Endodermal cell (in vitro differentiated cells): ENCODE measurements at regions not wholly inside any gene's neighbourhood (a gene's known extent, or its start where the extent isn't known, plus 50 kb on each side); places are given as distances from the start of the nearest gene placed in this dataset.
A peak's percentile ranks its signal among the peaks of the same experiment; 100 is the strongest.

Source experiments
- DNase-seq: peaks from one replicate; pipeline ENCODE4 v3.0.0-alpha.2; 2017
- H3K27ac ChIP-seq: 2 replicates; pipeline ENCODE4 v1.5.1; 2013; ENCODE audit warnings: mild to moderate bottlenecking, low read depth, low read length, moderate library complexity
- H3K27me3 ChIP-seq: 2 replicates; pipeline ENCODE4 v1.6.1; 2013; ENCODE audit warnings: mild to moderate bottlenecking, low read length, moderate library complexity; ENCODE audit not compliant: insufficient read depth, control insufficient read depth, poor library complexity, severe bottlenecking
- H3K36me3 ChIP-seq: 2 replicates; pipeline ENCODE4 v1.7.0; 2013; ENCODE audit warnings: mild to moderate bottlenecking, low read length, moderate library complexity; ENCODE audit not compliant: control insufficient read depth, insufficient read depth
- H3K4me1 ChIP-seq: one replicate; pipeline ENCODE4 v1.7.0; 2013; ENCODE audit warnings: low read length; ENCODE audit not compliant: control insufficient read depth, insufficient read depth
- H3K4me3 ChIP-seq: 2 replicates; pipeline ENCODE4 v1.5.1; 2013; ENCODE audit warnings: mild to moderate bottlenecking, low read length, moderate library complexity
- H3K9ac ChIP-seq: 2 replicates; pipeline ENCODE4 v1.6.1; 2013; ENCODE audit warnings: mild to moderate bottlenecking, low read length, moderate library complexity; ENCODE audit not compliant: poor library complexity, severe bottlenecking; ENCODE audit errors: extremely low read depth
- H3K9me3 ChIP-seq: 2 replicates; pipeline ENCODE4 v1.6.1; 2013; ENCODE audit warnings: mild to moderate bottlenecking, low read length, moderate library complexity; ENCODE audit not compliant: control insufficient read depth
- H3K27ac Mint-ChIP-seq: 2 replicates; pipeline ENCODE4 v1.8.0; 2020; ENCODE audit warnings: mixed read lengths
- H3K27me3 Mint-ChIP-seq: 2 replicates; pipeline ENCODE4 v1.8.0; 2021; ENCODE audit warnings: mild to moderate bottlenecking, mixed read lengths; ENCODE audit not compliant: insufficient read depth
- H3K36me3 Mint-ChIP-seq: 2 replicates; pipeline ENCODE4 v1.8.0; 2020; ENCODE audit warnings: low read depth, mixed read lengths
- H3K4me1 Mint-ChIP-seq: 2 replicates; pipeline ENCODE4 v1.8.0; 2020; ENCODE audit warnings: mixed read lengths
- H3K4me3 Mint-ChIP-seq: 2 replicates; pipeline ENCODE4 v1.8.0; 2020; ENCODE audit warnings: mild to moderate bottlenecking, moderate library complexity, mixed read lengths
- H3K9me3 Mint-ChIP-seq: 2 replicates; pipeline ENCODE4 v1.8.0; 2020; ENCODE audit warnings: mild to moderate bottlenecking, mixed read lengths
- CTCF ChIP-seq: fragments of 200-600 bp; sonication (generic); conservative IDR thresholded peaks from 2 replicates; pipeline ENCODE4 v1.5.0; 2021; ENCODE audit warnings: antibody characterized with exemption, mild to moderate bottlenecking
- WGBS, 2 experiments: methylation state at CpG; one replicate each; pipeline versions ENCODE4 v1.1.5 to v1.1.7; 2013; ENCODE audit warnings: missing lambda C conversion rate in 2 of 2, mixed read lengths in 1 of 2; ENCODE audit not compliant: insufficient coverage in 1 of 2, insufficient read length in 1 of 2; 5-methylcytosine and 5-hydroxymethylcytosine counted together

DNA sequence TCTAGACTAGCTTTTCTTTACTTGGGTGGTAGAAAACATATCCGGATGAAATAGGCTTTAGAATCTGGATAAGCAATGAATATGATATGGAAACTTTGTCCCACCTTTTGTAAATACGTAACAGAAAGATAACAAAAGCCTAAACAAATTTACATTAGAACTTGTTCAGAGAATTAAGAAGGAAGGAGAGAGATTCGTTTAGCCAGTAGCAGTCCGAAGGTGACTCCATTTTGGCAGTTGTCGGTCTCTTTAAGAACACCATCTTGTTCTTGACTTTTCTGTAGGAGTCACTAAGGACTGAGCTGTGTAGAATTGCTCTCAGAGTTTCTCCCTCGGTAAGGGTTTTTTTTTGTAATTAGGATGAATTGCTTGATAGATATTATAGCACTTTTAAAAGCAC is 475.1 kb downstream of the PCNX1 start:
- H3K27me3 Mint-ChIP-seq = no peaks in the 10 kb centered on the region
- H3K4me3 Mint-ChIP-seq = no peak overlapping the region
- no peaks in the 10 kb centered on the region for H3K36me3 ChIP-seq
- H3K9me3 ChIP-seq = peaks cover 29% of the 10 kb centered on the region
- no peak overlapping the region for H3K27ac Mint-ChIP-seq
- no peak overlapping the region for H3K4me3 ChIP-seq
- WGBS, 2 experiments = 91 to 100% methylated on average over 3 to 6 of the region's 6 CpGs
- no peak for TF ChIP-seq CTCF
- H3K4me1 ChIP-seq = peaks cover 9% of the 10 kb centered on the region
- peaks cover 38% of the 10 kb centered on the region for H3K4me1 Mint-ChIP-seq
- no peak for DNase-seq
- H3K36me3 Mint-ChIP-seq = peaks cover 27% of the 10 kb centered on the region
- no peak overlapping the region for H3K27ac ChIP-seq
- H3K27me3 ChIP-seq = no peaks in the 10 kb centered on the region
- no peak overlapping the region for H3K9ac ChIP-seq
- peaks cover 21% of the 10 kb centered on the region for H3K9me3 Mint-ChIP-seq

GRCh38 chr14:71383510-71383909 is 476.3 kb downstream of the PCNX1 start:
- peaks cover 9% of the 10 kb centered on the region for H3K4me1 ChIP-seq

DNA sequence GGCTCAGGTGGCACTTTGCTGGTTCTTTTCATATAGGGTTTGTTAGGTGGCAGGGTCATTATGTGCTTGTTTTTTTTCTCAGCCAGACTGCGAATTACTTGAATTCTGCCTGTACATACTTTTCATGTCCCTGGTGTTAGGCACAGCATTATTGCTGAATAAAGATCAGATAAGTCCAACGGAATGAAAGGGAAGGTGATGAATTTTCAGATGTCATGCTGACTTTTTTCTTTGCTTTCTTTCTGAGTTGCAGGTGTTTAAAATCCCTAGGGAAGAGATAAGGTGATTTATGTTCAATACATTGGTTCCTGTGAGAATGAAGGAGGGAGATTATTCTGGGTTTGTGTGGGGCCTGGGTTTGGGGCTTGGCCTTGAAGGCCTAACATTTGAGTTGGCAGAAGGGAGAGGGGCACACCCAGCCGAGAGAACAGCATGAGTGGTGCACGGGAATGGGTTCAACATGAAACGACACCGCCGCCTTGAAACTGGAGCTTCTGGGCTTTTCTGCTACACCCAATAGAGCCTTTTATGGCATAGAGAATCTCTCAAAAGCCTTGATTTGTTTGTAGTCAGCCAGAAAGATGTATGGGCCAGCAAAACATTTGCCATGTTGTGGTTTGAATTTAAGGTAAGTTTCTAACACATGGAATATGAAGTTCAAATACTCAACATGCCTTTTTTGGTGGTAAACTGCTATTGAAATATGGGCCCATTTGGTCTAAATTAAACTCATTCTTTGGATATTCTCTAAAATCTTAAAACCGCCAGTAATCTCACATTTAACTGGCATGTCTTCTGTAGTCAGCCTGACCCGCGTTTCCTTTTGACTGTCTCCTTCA is 477.0 kb downstream of the PCNX1 start:
- Mint-ChIP-seq H3K4me1 (peaks cover 45% of the 10 kb centered on the region), H3K27me3 (no peaks in the 10 kb centered on the region), H3K9me3 (peaks cover 3% of the 10 kb centered on the region), H3K4me3 (no peak overlapping the region), H3K36me3 (peaks cover 10% of the 10 kb centered on the region), H3K27ac (peak overlapping the region; percentile 45)
- H3K27me3 ChIP-seq = no peaks in the 10 kb centered on the region
- TF ChIP-seq CTCF = no peak
- WGBS, 2 experiments = 87 to 91% methylated on average over 9 to 10 of the region's 10 CpGs
- no peak overlapping the region for H3K27ac ChIP-seq
- no peak overlapping the region for H3K4me3 ChIP-seq
- no peaks in the 10 kb centered on the region for H3K36me3 ChIP-seq
- H3K9me3 ChIP-seq = peaks cover 20% of the 10 kb centered on the region
- H3K9ac ChIP-seq = no peak overlapping the region
- peaks cover 9% of the 10 kb centered on the region for H3K4me1 ChIP-seq
- no peak for DNase-seq

More at GRCh38 chr14:71383510-71383909, 476.3 kb downstream of the PCNX1 start:
- Histone ChIP-seq H3K4me3 (no peak overlapping the region), H3K9me3 (peaks cover 27% of the 10 kb centered on the region), H3K36me3 (no peaks in the 10 kb centered on the region), H3K27me3 (no peaks in the 10 kb centered on the region), H3K9ac (no peak overlapping the region), H3K27ac (no peak overlapping the region)
- Mint-ChIP-seq H3K4me1 (peaks cover 45% of the 10 kb centered on the region), H3K27ac (peak overlapping the region; percentile 45), H3K4me3 (no peak overlapping the region), H3K27me3 (no peaks in the 10 kb centered on the region), H3K9me3 (peaks cover 9% of the 10 kb centered on the region), H3K36me3 (peaks cover 15% of the 10 kb centered on the region)
- no peak for TF ChIP-seq CTCF
- no peak for DNase-seq
- 92% methylated on average over 2 of the region's 2 CpGs; no CpG with 5 or more reads in 1 of the 2 experiments for WGBS, 2 experiments
